Smooth muscle cell (in vitro differentiated cells): ENCODE measurements at regions not wholly inside any gene's neighbourhood (a gene's known extent, or its start where the extent isn't known, plus 50 kb on each side); places are given as distances from the start of the nearest gene placed in this dataset.

Experiments used
- DNase-seq: peaks from one replicate; lab custom pipeline; 2025; ENCODE audit not compliant: unreplicated experiment; lab: John Stamatoyannopoulos, UW
- H2AFZ ChIP-seq: fragments of 200-600 bp; sonication (generic); 2 replicates; pipeline ENCODE4 v1.6.0; 2016; ENCODE audit warnings: antibody characterized with exemption, low read depth, mild to moderate bottlenecking
- H3F3A ChIP-seq: fragments of 200-600 bp; sonication (generic); 2 replicates; pipeline ENCODE4 v1.6.0; 2017; ENCODE audit warnings: antibody characterized with exemption, low read depth
- H3K27ac ChIP-seq: fragments of 200-600 bp; sonication (generic); 2 replicates; pipeline ENCODE4 v1.5.1; 2016; ENCODE audit warnings: low read depth, mild to moderate bottlenecking
- H3K27me3 ChIP-seq: fragments of 200-600 bp; sonication (generic); 2 replicates; pipeline ENCODE4 v1.6.1; 2016; ENCODE audit warnings: low read depth, mild to moderate bottlenecking
- H3K36me3 ChIP-seq: fragments of 200-600 bp; sonication (generic); 2 replicates; pipeline ENCODE4 v1.5.1; 2016; ENCODE audit warnings: low read depth
- H3K4me1 ChIP-seq: fragments of 200-600 bp; sonication (generic); 2 replicates; pipeline ENCODE4 v1.5.1; 2016; ENCODE audit warnings: low read depth
- H3K4me2 ChIP-seq: fragments of 200-600 bp; sonication (generic); 2 replicates; pipeline ENCODE4 v1.6.0; 2016; ENCODE audit warnings: mild to moderate bottlenecking
- H3K4me3 ChIP-seq: fragments of 200-600 bp; sonication (generic); 2 replicates; pipeline ENCODE4 v1.5.1; 2016; ENCODE audit warnings: mild to moderate bottlenecking
- H3K79me2 ChIP-seq: fragments of 200-600 bp; sonication (generic); 2 replicates; pipeline ENCODE4 v1.6.0; 2016; ENCODE audit warnings: low read depth, mild to moderate bottlenecking
- H3K9ac ChIP-seq: fragments of 200-600 bp; sonication (generic); 2 replicates; pipeline ENCODE4 v1.6.0; 2016; ENCODE audit warnings: low read depth
- H3K9me3 ChIP-seq: fragments of 200-600 bp; sonication (generic); replicated peaks from 2 replicates; pipeline ENCODE4 v1.5.1; 2016; ENCODE audit warnings: low read depth
- H4K20me1 ChIP-seq: fragments of 200-600 bp; sonication (generic); 2 replicates; pipeline ENCODE4 v1.6.0; 2016; ENCODE audit warnings: low read depth
- CTCF ChIP-seq: fragments of 200-600 bp; sonication (generic); IDR thresholded peaks from 2 replicates; pipeline ENCODE4 v1.5.1; 2017; ENCODE audit warnings: borderline replicate concordance, mild to moderate bottlenecking, antibody characterized with exemption; ENCODE audit not compliant: insufficient read depth, poor library complexity, severe bottlenecking
- WGBS: methylation state at CpG from one replicate; pipeline ENCODE4 v1.1.7; 2016; ENCODE audit warnings: low lambda C conversion rate; 5-methylcytosine and 5-hydroxymethylcytosine counted together

- DNase-seq, result no peak
- H2AFZ ChIP-seq, result no peak overlapping the region
- no peak overlapping the region for H3K4me2 ChIP-seq
- no peak overlapping the region for H3K4me3 ChIP-seq
- no peaks in the 10 kb centered on the region for H4K20me1 ChIP-seq
- no peaks in the 10 kb centered on the region for H3K79me2 ChIP-seq
- H3K27me3 ChIP-seq, result no peaks in the 10 kb centered on the region
- no peaks in the 10 kb centered on the region for H3K4me1 ChIP-seq
- no peak overlapping the region for H3K27ac ChIP-seq
- H3K9ac ChIP-seq, result no peak overlapping the region
- no peak for TF ChIP-seq CTCF
- no peaks in the 10 kb centered on the region for H3K36me3 ChIP-seq
- no peaks in the 10 kb centered on the region for H3K9me3 ChIP-seq
- no peaks in the 10 kb centered on the region for H3F3A ChIP-seq
These were observed 529.1 kb downstream of the HS3ST4 start for GRCh38 chr16:26220894-26221293.

GRCh38 chr16:26231647-26232046, 539.9 kb downstream of the HS3ST4 start:
- Histone ChIP-seq H3K4me1 (no peaks in the 10 kb centered on the region), H3K27me3 (no peaks in the 10 kb centered on the region), H2AFZ (no peak overlapping the region), H3K9ac (no peak overlapping the region), H3K27ac (no peak overlapping the region), H3K4me2 (no peak overlapping the region), H3F3A (no peaks in the 10 kb centered on the region), H3K4me3 (no peak overlapping the region), H3K79me2 (no peaks in the 10 kb centered on the region), H3K9me3 (no peaks in the 10 kb centered on the region), H3K36me3 (no peaks in the 10 kb centered on the region), H4K20me1 (no peaks in the 10 kb centered on the region)
- no peak for DNase-seq
- WGBS, result 95% methylated on average over 2 of the region's 2 CpGs
- no peak for TF ChIP-seq CTCF

DNA sequence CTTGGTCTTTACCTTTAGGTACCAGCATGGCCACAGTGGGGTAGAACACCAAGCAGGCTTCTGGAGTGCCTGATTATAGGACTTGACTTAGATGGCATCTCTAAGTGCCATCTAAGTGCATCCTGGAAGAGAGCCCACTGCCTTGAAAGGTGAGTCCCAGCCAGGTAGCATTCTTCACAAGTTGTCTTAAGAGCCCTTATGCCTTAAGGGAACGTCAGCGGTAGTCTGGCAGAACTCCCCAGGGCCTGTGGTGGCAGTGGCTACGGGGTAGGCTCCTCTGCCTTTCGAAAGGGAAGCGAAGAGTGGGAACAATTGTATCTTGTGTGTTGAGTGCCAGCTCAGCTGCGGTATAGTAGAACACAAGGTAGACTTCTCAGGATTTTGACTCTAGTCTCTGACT, 549.0 kb downstream of the HS3ST4 start:
- no peak for DNase-seq
- Histone ChIP-seq H2AFZ (no peak overlapping the region), H3K27me3 (no peaks in the 10 kb centered on the region), H3K9ac (no peak overlapping the region), H4K20me1 (no peaks in the 10 kb centered on the region), H3K9me3 (no peaks in the 10 kb centered on the region), H3F3A (no peaks in the 10 kb centered on the region), H3K4me1 (no peaks in the 10 kb centered on the region), H3K27ac (no peak overlapping the region), H3K4me2 (no peak overlapping the region), H3K4me3 (no peak overlapping the region), H3K36me3 (no peaks in the 10 kb centered on the region), H3K79me2 (no peaks in the 10 kb centered on the region)
- WGBS, result 89% methylated on average over 6 of the region's 6 CpGs
- TF ChIP-seq CTCF, result no peak

GRCh38 chr16:26247063-26247462, 555.3 kb downstream of the HS3ST4 start:
- Histone ChIP-seq H4K20me1 (no peaks in the 10 kb centered on the region), H3K27ac (no peak overlapping the region)
- WGBS, result 67% methylated on average over 1 of the region's 1 CpG

More at GRCh38 chr16:26247063-26247462, 555.3 kb downstream of the HS3ST4 start:
- Histone ChIP-seq H3F3A (no peaks in the 10 kb centered on the region), H3K79me2 (no peaks in the 10 kb centered on the region), H3K4me3 (no peak overlapping the region), H3K4me1 (no peaks in the 10 kb centered on the region), H3K4me2 (no peak overlapping the region), H3K9me3 (no peaks in the 10 kb centered on the region), H3K36me3 (no peaks in the 10 kb centered on the region), H3K9ac (no peak overlapping the region), H3K27me3 (no peaks in the 10 kb centered on the region), H2AFZ (no peak overlapping the region)
- no peak for DNase-seq
- no peak for TF ChIP-seq CTCF
